ENCODE measurements at regions not wholly inside any gene's neighbourhood (a gene's known extent, or its start where the extent isn't known, plus 50 kb on each side); places are given as distances from the start of the nearest gene placed in this dataset.

GRCh38 chr1:72946903-72947499 lies 664.7 kb upstream of the NEGR1 start:
- WGBS (ENCODE audit: insufficient coverage) = 0% methylated on average over 1 of the region's 3 CpGs
- H3K4me3 ChIP-seq (ENCODE audit: low read depth, low read length) = no peak overlapping the region
- no peaks in the 10 kb centered on the region for H3K4me1 ChIP-seq (ENCODE audit: control insufficient read depth, insufficient read depth, low read length)
- H3K27me3 ChIP-seq (ENCODE audit: control insufficient read depth, insufficient read depth, low read length) = no peaks in the 10 kb centered on the region
- no peaks in the 10 kb centered on the region for H3K9me3 ChIP-seq (ENCODE audit: control insufficient read depth, insufficient read depth, low read length)
- no peak for DNase-seq (ENCODE audit: low read depth in 4 of 6, low spot score in 6 of 6)
- no peaks in the 10 kb centered on the region for H3K36me3 ChIP-seq (ENCODE audit: control insufficient read depth, insufficient read depth, low read length)
- H3K27ac ChIP-seq (ENCODE audit: low read depth, low read length) = no peak overlapping the region

GRCh38 chr1:72942008-72942407 lies 659.7 kb upstream of the NEGR1 start:
- Histone ChIP-seq H3K27ac (ENCODE audit: low read depth, low read length) (no peak overlapping the region), H3K36me3 (ENCODE audit: control insufficient read depth, insufficient read depth, low read length) (no peaks in the 10 kb centered on the region), H3K27me3 (ENCODE audit: control insufficient read depth, insufficient read depth, low read length) (no peaks in the 10 kb centered on the region), H3K4me1 (ENCODE audit: control insufficient read depth, insufficient read depth, low read length) (no peaks in the 10 kb centered on the region), H3K4me3 (ENCODE audit: low read depth, low read length) (no peak overlapping the region), H3K9me3 (ENCODE audit: control insufficient read depth, insufficient read depth, low read length) (no peaks in the 10 kb centered on the region)
- DNase-seq (ENCODE audit: low read depth in 4 of 6, low spot score in 6 of 6) = peak in 2 of 6 donors; percentile 24 to 48
- WGBS (ENCODE audit: insufficient coverage) = 60% methylated on average over 1 of the region's 2 CpGs

GRCh38 chr1:72938408-72938807 lies 656.1 kb upstream of the NEGR1 start:
- DNase-seq (ENCODE audit: low read depth in 4 of 6, low spot score in 6 of 6) = peak in 1 of 6 donors; percentile 2
- Histone ChIP-seq H3K27ac (ENCODE audit: low read depth, low read length) (no peak overlapping the region), H3K9me3 (ENCODE audit: control insufficient read depth, insufficient read depth, low read length) (no peaks in the 10 kb centered on the region), H3K4me1 (ENCODE audit: control insufficient read depth, insufficient read depth, low read length) (no peaks in the 10 kb centered on the region), H3K27me3 (ENCODE audit: control insufficient read depth, insufficient read depth, low read length) (no peaks in the 10 kb centered on the region), H3K4me3 (ENCODE audit: low read depth, low read length) (no peak overlapping the region), H3K36me3 (ENCODE audit: control insufficient read depth, insufficient read depth, low read length) (no peaks in the 10 kb centered on the region)
- no CpG with 5 or more reads among the region's 1 CpG for WGBS (ENCODE audit: insufficient coverage)

- no peak for DNase-seq (ENCODE audit: low read depth in 4 of 6, low spot score in 6 of 6)
- no peak overlapping the region for H3K27ac ChIP-seq (ENCODE audit: low read depth, low read length)
- H3K4me3 ChIP-seq (ENCODE audit: low read depth, low read length) = no peak overlapping the region
- no peaks in the 10 kb centered on the region for H3K36me3 ChIP-seq (ENCODE audit: control insufficient read depth, insufficient read depth, low read length)
- H3K9me3 ChIP-seq (ENCODE audit: control insufficient read depth, insufficient read depth, low read length) = peaks cover under 1% of the 10 kb centered on the region
- no CpG with 5 or more reads among the region's 1 CpG for WGBS (ENCODE audit: insufficient coverage)
- H3K27me3 ChIP-seq (ENCODE audit: control insufficient read depth, insufficient read depth, low read length) = no peaks in the 10 kb centered on the region
- H3K4me1 ChIP-seq (ENCODE audit: control insufficient read depth, insufficient read depth, low read length) = no peaks in the 10 kb centered on the region
These were observed 655.6 kb upstream of the NEGR1 start for GRCh38 chr1:72937905-72938304.

DNA sequence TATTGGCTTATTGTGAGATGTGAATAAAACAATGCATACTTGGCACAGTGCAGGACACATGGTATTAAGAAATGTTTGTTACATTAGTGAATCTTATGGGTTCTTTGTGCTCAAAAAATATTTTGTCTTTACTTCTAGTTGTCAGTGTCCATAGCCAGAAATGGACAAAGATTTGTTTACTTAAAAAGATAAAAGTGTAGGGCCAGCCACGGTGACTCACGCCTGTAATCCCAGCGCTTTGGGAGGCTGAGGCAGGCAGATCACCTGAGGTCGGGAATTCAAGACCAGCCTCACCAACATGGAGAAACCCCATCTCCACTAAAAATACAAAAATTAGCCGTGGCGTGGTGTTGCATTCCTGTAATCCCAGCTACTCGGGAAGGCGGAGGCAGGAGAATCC lies 654.6 kb upstream of the NEGR1 start:
- Histone ChIP-seq H3K4me3 (ENCODE audit: low read depth, low read length) (no peak overlapping the region), H3K4me1 (ENCODE audit: control insufficient read depth, insufficient read depth, low read length) (no peaks in the 10 kb centered on the region), H3K9me3 (ENCODE audit: control insufficient read depth, insufficient read depth, low read length) (peaks cover 3% of the 10 kb centered on the region), H3K36me3 (ENCODE audit: control insufficient read depth, insufficient read depth, low read length) (no peaks in the 10 kb centered on the region), H3K27ac (ENCODE audit: low read depth, low read length) (no peak overlapping the region), H3K27me3 (ENCODE audit: control insufficient read depth, insufficient read depth, low read length) (no peaks in the 10 kb centered on the region)
- 100% methylated on average over 3 of the region's 8 CpGs for WGBS (ENCODE audit: insufficient coverage)
- DNase-seq (ENCODE audit: low read depth in 4 of 6, low spot score in 6 of 6) = no peak

- no CpG with 5 or more reads among the region's 6 CpGs for WGBS (ENCODE audit: insufficient coverage)
- Histone ChIP-seq H3K4me1 (ENCODE audit: control insufficient read depth, insufficient read depth, low read length) (no peaks in the 10 kb centered on the region), H3K4me3 (ENCODE audit: low read depth, low read length) (no peak overlapping the region), H3K9me3 (ENCODE audit: control insufficient read depth, insufficient read depth, low read length) (peaks cover 5% of the 10 kb centered on the region), H3K27ac (ENCODE audit: low read depth, low read length) (no peak overlapping the region), H3K27me3 (ENCODE audit: control insufficient read depth, insufficient read depth, low read length) (no peaks in the 10 kb centered on the region), H3K36me3 (ENCODE audit: control insufficient read depth, insufficient read depth, low read length) (no peaks in the 10 kb centered on the region)
- DNase-seq (ENCODE audit: low read depth in 4 of 6, low spot score in 6 of 6) = no peak
These were observed 653.9 kb upstream of the NEGR1 start for GRCh38 chr1:72936151-72936740.

DNA sequence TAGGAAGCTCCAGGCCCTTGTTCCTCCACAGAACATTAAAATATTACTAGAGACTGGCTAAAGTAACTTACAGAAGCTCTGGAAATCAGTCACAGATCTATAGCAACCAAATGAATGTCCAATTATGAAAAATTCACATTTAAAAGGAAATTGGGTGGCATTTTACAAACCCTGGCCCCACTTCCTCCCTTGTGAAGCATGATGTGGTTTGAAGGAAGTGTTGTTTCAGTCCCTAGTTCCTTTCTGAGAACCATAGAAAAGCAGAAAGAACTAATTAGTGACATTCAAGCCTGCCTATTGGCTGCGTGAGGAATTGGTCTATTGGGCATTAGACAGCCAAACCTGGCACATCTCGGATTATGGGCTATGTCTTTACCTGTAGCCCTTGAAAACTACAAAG lies 649.7 kb upstream of the NEGR1 start:
- Histone ChIP-seq H3K36me3 (ENCODE audit: control insufficient read depth, insufficient read depth, low read length) (no peaks in the 10 kb centered on the region), H3K27ac (ENCODE audit: low read depth, low read length) (no peak overlapping the region), H3K4me1 (ENCODE audit: control insufficient read depth, insufficient read depth, low read length) (no peaks in the 10 kb centered on the region), H3K4me3 (ENCODE audit: low read depth, low read length) (no peak overlapping the region), H3K27me3 (ENCODE audit: control insufficient read depth, insufficient read depth, low read length) (no peaks in the 10 kb centered on the region), H3K9me3 (ENCODE audit: control insufficient read depth, insufficient read depth, low read length) (peaks cover 5% of the 10 kb centered on the region)
- 83% methylated on average over 1 of the region's 2 CpGs for WGBS (ENCODE audit: insufficient coverage)
- DNase-seq (ENCODE audit: low read depth in 4 of 6, low spot score in 6 of 6) = no peak

DNA sequence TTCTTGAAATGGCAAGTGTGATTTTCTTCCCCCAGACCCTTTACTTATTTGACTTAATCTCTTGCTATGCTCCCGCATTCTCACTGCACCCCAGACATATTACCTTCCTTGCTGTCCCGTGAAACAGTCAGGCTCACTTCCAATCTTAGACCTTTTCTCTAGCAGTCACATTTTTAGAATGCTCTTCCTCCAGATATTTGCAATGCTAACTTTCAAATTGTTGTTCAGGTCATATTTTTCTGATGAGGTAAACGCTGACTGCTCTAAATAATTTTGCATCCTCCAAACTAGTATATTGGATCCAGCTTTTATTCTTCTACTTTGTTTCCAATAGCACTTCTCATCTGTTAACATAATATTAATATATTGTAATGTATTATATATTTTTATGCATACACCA lies 648.2 kb upstream of the NEGR1 start:
- Histone ChIP-seq H3K36me3 (ENCODE audit: control insufficient read depth, insufficient read depth, low read length) (no peaks in the 10 kb centered on the region), H3K27me3 (ENCODE audit: control insufficient read depth, insufficient read depth, low read length) (no peaks in the 10 kb centered on the region), H3K9me3 (ENCODE audit: control insufficient read depth, insufficient read depth, low read length) (peaks cover 5% of the 10 kb centered on the region), H3K27ac (ENCODE audit: low read depth, low read length) (no peak overlapping the region), H3K4me1 (ENCODE audit: control insufficient read depth, insufficient read depth, low read length) (no peaks in the 10 kb centered on the region), H3K4me3 (ENCODE audit: low read depth, low read length) (no peak overlapping the region)
- 100% methylated on average over 2 of the region's 3 CpGs for WGBS (ENCODE audit: insufficient coverage)
- no peak for DNase-seq (ENCODE audit: low read depth in 4 of 6, low spot score in 6 of 6)

DNA sequence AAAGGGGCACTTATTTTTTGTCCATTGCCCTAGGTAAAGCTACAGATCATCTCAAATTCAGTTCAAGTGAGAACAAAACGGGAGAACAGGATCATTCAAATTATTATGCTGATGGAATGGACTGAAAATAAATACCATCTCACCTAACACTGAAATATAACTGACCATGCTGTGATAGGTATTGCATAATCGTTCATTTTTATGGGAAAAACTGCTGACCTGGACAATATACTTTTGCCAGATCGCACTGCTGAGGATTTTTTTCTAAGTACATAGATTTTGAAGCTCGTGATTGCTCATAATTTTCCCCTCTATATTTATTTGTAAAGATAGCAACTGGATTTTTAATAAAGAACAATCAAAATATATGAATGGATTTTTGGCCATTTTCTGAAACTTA lies 636.6 kb upstream of the NEGR1 start:
- no peaks in the 10 kb centered on the region for H3K27me3 ChIP-seq (ENCODE audit: control insufficient read depth, insufficient read depth, low read length)
- DNase-seq (ENCODE audit: low read depth in 4 of 6, low spot score in 6 of 6) = no peak
- H3K9me3 ChIP-seq (ENCODE audit: control insufficient read depth, insufficient read depth, low read length) = no peaks in the 10 kb centered on the region
- H3K36me3 ChIP-seq (ENCODE audit: control insufficient read depth, insufficient read depth, low read length) = no peaks in the 10 kb centered on the region
- H3K27ac ChIP-seq (ENCODE audit: low read depth, low read length) = no peak overlapping the region
- H3K4me1 ChIP-seq (ENCODE audit: control insufficient read depth, insufficient read depth, low read length) = no peaks in the 10 kb centered on the region
- no CpG with 5 or more reads among the region's 4 CpGs for WGBS (ENCODE audit: insufficient coverage)
- H3K4me3 ChIP-seq (ENCODE audit: low read depth, low read length) = no peak overlapping the region

DNA sequence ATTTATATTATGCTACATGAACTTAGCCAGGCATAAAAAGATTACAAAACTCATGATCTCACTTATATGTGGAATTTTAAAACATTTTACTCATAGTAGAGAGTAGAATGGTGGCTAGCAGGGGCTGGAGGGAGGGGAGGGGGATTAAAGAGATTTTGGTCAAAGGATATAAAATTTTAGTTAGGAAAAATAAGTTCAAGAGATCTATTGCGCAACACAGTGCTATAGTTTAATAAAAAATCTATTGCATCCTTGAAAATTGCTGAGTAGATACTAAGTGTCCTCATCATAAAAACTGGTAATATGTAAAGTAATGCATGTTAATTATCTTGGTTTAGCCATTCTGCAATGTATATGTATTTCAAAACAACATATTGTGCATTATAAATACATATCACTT lies 635.6 kb upstream of the NEGR1 start:
- H3K27ac ChIP-seq (ENCODE audit: low read depth, low read length) = no peak overlapping the region
- no CpG with 5 or more reads among the region's 1 CpG for WGBS (ENCODE audit: insufficient coverage)
- no peak for DNase-seq (ENCODE audit: low read depth in 4 of 6, low spot score in 6 of 6)
- no peak overlapping the region for H3K4me3 ChIP-seq (ENCODE audit: low read depth, low read length)
- H3K36me3 ChIP-seq (ENCODE audit: control insufficient read depth, insufficient read depth, low read length) = no peaks in the 10 kb centered on the region
- no peaks in the 10 kb centered on the region for H3K27me3 ChIP-seq (ENCODE audit: control insufficient read depth, insufficient read depth, low read length)
- no peaks in the 10 kb centered on the region for H3K9me3 ChIP-seq (ENCODE audit: control insufficient read depth, insufficient read depth, low read length)
- H3K4me1 ChIP-seq (ENCODE audit: control insufficient read depth, insufficient read depth, low read length) = no peaks in the 10 kb centered on the region
